HepG2 (cell line): ENCODE measurements at regions not wholly inside any gene's neighbourhood (a gene's known extent, or its start where the extent isn't known, plus 50 kb on each side); places are given as distances from the start of the nearest gene placed in this dataset.

Source experiments
- ATAC-seq: fragments of 200-7000 bp; cut with Tn5 transposase; 3 replicates; pipeline ENCODE4 v1.9.1; 2020; ENCODE audit warnings: mild to moderate bottlenecking, moderate library complexity
- BruUV-seq: library from RNA; stranded (reverse); fragments of 400-500 nt; replicated peaks from 2 replicates; lab custom pipeline; 2021; lab: Mats Ljungman, UMichigan
- CTCF ChIA-PET: fragments of 300-600 bp; formaldehyde crosslinking; extraction: SDS; loops from one replicate; lab custom pipeline; 2021; ENCODE audit warnings: low total read pairs, inconsistent platforms, low intra/inter-chr PET ratio; lab: Yijun Ruan, JAX
- POLR2A ChIA-PET: fragments of 350-600 bp; sonication (Branson Sonifier 250); formaldehyde crosslinking; loops from one replicate; lab custom pipeline; 2020; ENCODE audit warnings: antibody characterized with exemption, inconsistent platforms; lab: Yijun Ruan, JAX
- DNase-seq: peaks from one replicate; pipeline ENCODE4 v3.0.0-alpha.2; 2015; ENCODE audit warnings: low spot score
- FAIRE-seq: peaks from 3 replicates; lab custom pipeline; 2011; peaks lifted over from hg19 to GRCh38; lab: Jason Lieb, UNC
- H2AFZ ChIP-seq: one replicate; pipeline ENCODE4 v1.6.1; 2011; ENCODE audit warnings: low read length, inconsistent platforms
- H3K27ac ChIP-seq: fragments of 300-600 bp; 3 replicates; pipeline ENCODE4 v1.8.0; 2011; ENCODE audit warnings: mixed run types, mild to moderate bottlenecking, mixed read lengths, low read length, inconsistent platforms; ENCODE audit not compliant: insufficient read depth; ENCODE audit errors: extremely low read length
- H3K27me3 ChIP-seq, 2 experiments: fragments of 200-600 bp in 1 of 2; 2 replicates in 1 of 2; 3 replicates in 1 of 2; pipeline versions ENCODE4 v1.6.0 to v1.8.0; 2011; ENCODE audit warnings: low read length in 2 of 2, mild to moderate bottlenecking in 2 of 2, moderate library complexity in 2 of 2, inconsistent platforms in 1 of 2; ENCODE audit not compliant: insufficient read depth in 2 of 2, control insufficient read depth in 1 of 2
- H3K36me3 ChIP-seq, 2 experiments: fragments of 200-600 bp in 1 of 2; replicated peaks in 1 of 2; 2 replicates in 1 of 2; 3 replicates in 1 of 2; pipeline versions ENCODE4 v1.5.1 to v1.8.0; 2011; ENCODE audit warnings: low read length in 2 of 2, inconsistent platforms in 1 of 2; ENCODE audit not compliant: insufficient read depth in 2 of 2, control insufficient read depth in 1 of 2
- H3K4me1 ChIP-seq: 2 replicates; pipeline ENCODE4 v1.5.1; 2012; ENCODE audit warnings: low read length, inconsistent platforms; ENCODE audit not compliant: insufficient read depth
- H3K4me2 ChIP-seq: 2 replicates; pipeline ENCODE4 v1.6.0; 2011; ENCODE audit warnings: low read depth, low read length, inconsistent platforms
- H3K4me3 ChIP-seq, 3 experiments: fragments of 200-600 bp in 1 of 3; sonication (generic), shearing (Covaris generic) in 1 of 3; replicated peaks in 1 of 3; 2 replicates each; pipeline ENCODE4 v1.5.1; 2011 to 2016; ENCODE audit warnings: low read length in 3 of 3, inconsistent platforms in 2 of 3, low read depth in 2 of 3, mild to moderate bottlenecking in 2 of 3, control low read depth in 1 of 3, mixed read lengths in 1 of 3; ENCODE audit not compliant: insufficient read depth in 1 of 3
- H3K79me2 ChIP-seq: one replicate; pipeline ENCODE4 v1.6.1; 2011; ENCODE audit warnings: low read length, inconsistent platforms; ENCODE audit not compliant: insufficient read depth
- H3K9ac ChIP-seq: 2 replicates; pipeline ENCODE4 v1.6.0; 2011; ENCODE audit warnings: mild to moderate bottlenecking, low read depth, low read length, inconsistent platforms; ENCODE audit not compliant: insufficient read depth
- H3K9me3 ChIP-seq: 2 replicates; pipeline ENCODE4 v1.5.1; 2012; ENCODE audit warnings: mild to moderate bottlenecking, low read length
- H4K20me1 ChIP-seq: 2 replicates; pipeline ENCODE4 v1.6.0; 2011; ENCODE audit warnings: inconsistent platforms, mild to moderate bottlenecking, low read length, moderate library complexity; ENCODE audit not compliant: insufficient read depth
- AHDC1 ChIP-seq: sonication (generic); formaldehyde crosslinking; IDR thresholded peaks from 2 replicates; pipeline ENCODE4 v1.5.1; 2020; ENCODE audit warnings: mild to moderate bottlenecking, missing genetic modification reagents, borderline replicate concordance
- CENPBD1 ChIP-seq: sonication (generic); formaldehyde crosslinking; IDR thresholded peaks from 2 replicates; pipeline ENCODE4 v1.8.0; 2022; ENCODE audit warnings: missing genetic modification reagents, low read depth, mild to moderate bottlenecking, borderline replicate concordance
- DNMT1 ChIP-seq: sonication (generic); formaldehyde crosslinking; IDR thresholded peaks from 2 replicates; pipeline ENCODE4 v1.5.1; 2020; ENCODE audit warnings: mild to moderate bottlenecking, missing genetic modification reagents
- FOXO1 ChIP-seq: sonication (generic); formaldehyde crosslinking; IDR thresholded peaks from 2 replicates; pipeline ENCODE4 v1.4.0; 2020; ENCODE audit warnings: missing genetic modification reagents
- HNRNPH1 ChIP-seq: fragments of 200-400 bp; formaldehyde crosslinking; optimal IDR thresholded peaks from 2 replicates; pipeline ENCODE3; 2017; ENCODE audit warnings: mild to moderate bottlenecking, low read depth, low read length
- HOXA9 ChIP-seq: sonication (generic); formaldehyde crosslinking; IDR thresholded peaks from 2 replicates; pipeline ENCODE4 v1.8.1; 2022; ENCODE audit warnings: missing genetic modification reagents, mild to moderate bottlenecking, moderate library complexity, borderline replicate concordance
- PATZ1 ChIP-seq: sonication (generic); formaldehyde crosslinking; IDR thresholded peaks from 2 replicates; pipeline ENCODE4 v1.4.0; 2020; ENCODE audit warnings: missing genetic modification reagents
- SIX1 ChIP-seq: sonication (generic); formaldehyde crosslinking; IDR thresholded peaks from 2 replicates; pipeline ENCODE4 v1.4.0; 2020; ENCODE audit warnings: missing genetic modification reagents, borderline replicate concordance
- ZZZ3 ChIP-seq: sonication (generic); formaldehyde crosslinking; IDR thresholded peaks from 2 replicates; pipeline ENCODE4 v1.4.0; 2020; ENCODE audit warnings: missing genetic modification reagents, mild to moderate bottlenecking, borderline replicate concordance
- WGBS: methylation state at CpG from one replicate; pipeline ENCODE4 v1.1.6; 2017; ENCODE audit warnings: low lambda C conversion rate; 5-methylcytosine and 5-hydroxymethylcytosine counted together
- in situ Hi-C: cut with HindIII; loops from 2 replicates; pipeline ENCODE4 v1.10.0; 2017; ENCODE audit warnings: low pct_unique_long_range_greater_than_20kb; ENCODE audit not compliant: extremely low pct_ligation_motif_present
- intact Hi-C: fragments of 100-400 bp; cut with micrococcal nuclease; formaldehyde crosslinking; loops from one replicate; pipeline ENCODE4 v1.10.0; 2022; ENCODE audit not compliant: unreplicated experiment

- intact Hi-C loops (no loop called here), in situ Hi-C loops (no loop called here)
- no peak for DNase-seq
- H3K27me3 ChIP-seq: no peaks in the 10 kb centered on the region
- H3K36me3 ChIP-seq: no peaks in the 10 kb centered on the region
- 48% methylated on average over 14 of the region's 14 CpGs for WGBS
- no peaks in the 10 kb centered on the region for H3K9me3 ChIP-seq
- no peak overlapping the region for H3K4me3 ChIP-seq
- POLR2A ChIA-PET: no interaction called here
- peaks cover 7% of the 10 kb centered on the region; the same call in 1 of the 2 replicates for H3K4me1 ChIP-seq
- no TSS peak for BruUV-seq
- no peak overlapping the region for H2AFZ ChIP-seq
- H3K27ac ChIP-seq: no peak overlapping the region
- CTCF ChIA-PET: no interaction called here
- FAIRE-seq: no peak
- H3K9ac ChIP-seq: no peak overlapping the region
- ATAC-seq: no peak
- no peak overlapping the region for H3K4me2 ChIP-seq
- H3K79me2 ChIP-seq: no peaks in the 10 kb centered on the region
- TF ChIP-seq SIX1 (CRISPR knock-in tag): no peak
- TF ChIP-seq FOXO1 (CRISPR knock-in tag): no peak
- no peak for TF ChIP-seq AHDC1 (CRISPR knock-in tag)
- no peak for TF ChIP-seq DNMT1
- TF ChIP-seq CENPBD1 (CRISPR knock-in tag): no peak
- no peak for TF ChIP-seq HOXA9
- no peak for TF ChIP-seq HNRNPH1
- no peak for TF ChIP-seq ZZZ3 (CRISPR knock-in tag)
- TF ChIP-seq PATZ1: no peak
- TF ChIP-seq, all 625 proteins: peak for 0
- no peaks in the 10 kb centered on the region for H4K20me1 ChIP-seq
These were observed 125.5 kb downstream of the KCNRG start for GRCh38 chr13:50140581-50141374.
